Subcutaneous abdominal adipose tissue (tissue), 5 donors: ENCODE measurements at regions not wholly inside any gene's neighbourhood (a gene's known extent, or its start where the extent isn't known, plus 50 kb on each side); places are given as distances from the start of the nearest gene placed in this dataset.

Experiments used
- H3K27ac ChIP-seq: one replicate; pipeline ENCODE4 v1.7.0; 2013; ENCODE audit warnings: low read depth, mild to moderate bottlenecking, inconsistent platforms, low read length, moderate library complexity
- H3K27me3 ChIP-seq, 5 donors: one replicate each; pipeline ENCODE4 v1.7.0; 2013; ENCODE audit warnings: low read length in 5 of 5, inconsistent platforms in 1 of 5; ENCODE audit not compliant: control insufficient read depth in 5 of 5, insufficient read depth in 4 of 5
- H3K36me3 ChIP-seq, 5 donors: one replicate each; pipeline ENCODE4 v1.7.0; 2013; ENCODE audit warnings: low read length in 5 of 5; ENCODE audit not compliant: control insufficient read depth in 5 of 5, insufficient read depth in 5 of 5
- H3K4me1 ChIP-seq, 5 donors: one replicate each; pipeline ENCODE4 v1.7.0; 2013; ENCODE audit warnings: low read length in 5 of 5, mild to moderate bottlenecking in 3 of 5, moderate library complexity in 1 of 5; ENCODE audit not compliant: control insufficient read depth in 5 of 5, insufficient read depth in 5 of 5
- H3K4me3 ChIP-seq, 5 donors: one replicate each; pipeline ENCODE4 v1.7.0; 2013; ENCODE audit warnings: low read length in 5 of 5, low read depth in 1 of 5
- H3K9ac ChIP-seq, 5 donors: one replicate each; pipeline ENCODE4 v1.7.0; 2013; ENCODE audit warnings: low read length in 5 of 5, mild to moderate bottlenecking in 4 of 5, moderate library complexity in 3 of 5
- H3K9me3 ChIP-seq, 5 donors: one replicate each; pipeline ENCODE4 v1.7.0; 2013; ENCODE audit warnings: low read length in 5 of 5; ENCODE audit not compliant: control insufficient read depth in 5 of 5
- donor health status: healthy.
- donor health status: healthy.
- donor health status: healthy.
- donor health status: healthy.
- donor health status: healthy.

GRCh38 chr2:237012577-237013267 is 73.0 kb upstream of the COPS8 start:
- H3K27ac ChIP-seq, result no peak overlapping the region
- H3K9me3 ChIP-seq, result no peaks in the 10 kb centered on the region
- no peaks in the 10 kb centered on the region for H3K27me3 ChIP-seq
- H3K9ac ChIP-seq, result no peak overlapping the region
- peaks cover 0 to 7% (median 0%) of the 10 kb centered on the region in 5 donors for H3K4me1 ChIP-seq
- H3K36me3 ChIP-seq, result no peaks in the 10 kb centered on the region
- no peak overlapping the region for H3K4me3 ChIP-seq

DNA sequence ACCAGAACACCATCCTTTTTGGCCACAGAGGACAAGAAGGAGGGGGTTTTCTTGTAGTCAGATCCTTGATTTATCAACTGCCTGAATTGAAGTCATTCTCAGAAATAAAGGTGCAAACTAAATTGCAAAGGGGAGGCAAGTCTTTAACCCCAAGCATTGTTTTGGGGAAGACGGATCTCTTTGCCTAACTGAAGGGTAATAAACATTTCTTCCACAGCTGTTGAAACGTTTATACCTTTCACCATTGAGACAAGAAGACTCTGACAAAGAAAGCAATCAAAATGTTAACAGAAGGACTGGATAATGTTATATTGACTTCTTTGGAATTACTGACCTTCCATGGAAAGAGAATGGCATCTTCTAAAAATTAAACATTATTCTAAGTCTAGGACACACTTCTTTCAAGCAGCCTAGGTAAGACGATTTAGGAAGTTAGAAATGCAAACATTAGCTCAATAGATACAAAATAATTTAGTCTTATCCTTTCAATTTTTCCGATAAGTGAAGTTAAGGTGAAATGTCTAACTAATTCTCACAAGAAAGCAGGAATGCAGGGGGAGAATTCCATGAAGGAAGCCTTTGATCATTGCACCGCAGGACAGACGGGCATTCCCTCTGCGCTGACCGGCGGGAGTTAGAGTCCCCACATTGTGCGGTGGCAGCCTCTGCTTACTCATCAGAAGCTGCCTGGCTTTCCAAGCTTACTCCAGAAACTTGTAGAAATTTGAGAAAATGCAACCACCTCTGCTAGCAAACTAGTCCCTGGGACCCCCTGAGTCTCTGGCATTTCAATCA is 69.4 kb upstream of the COPS8 start:
- no peaks in the 10 kb centered on the region for H3K27me3 ChIP-seq
- no peaks in the 10 kb centered on the region for H3K36me3 ChIP-seq
- no peaks in the 10 kb centered on the region for H3K9me3 ChIP-seq
- no peak overlapping the region for H3K9ac ChIP-seq
- peaks cover 0 to 7% (median 0%) of the 10 kb centered on the region in 5 donors for H3K4me1 ChIP-seq
- H3K4me3 ChIP-seq, result no peak overlapping the region
- no peak overlapping the region for H3K27ac ChIP-seq

DNA sequence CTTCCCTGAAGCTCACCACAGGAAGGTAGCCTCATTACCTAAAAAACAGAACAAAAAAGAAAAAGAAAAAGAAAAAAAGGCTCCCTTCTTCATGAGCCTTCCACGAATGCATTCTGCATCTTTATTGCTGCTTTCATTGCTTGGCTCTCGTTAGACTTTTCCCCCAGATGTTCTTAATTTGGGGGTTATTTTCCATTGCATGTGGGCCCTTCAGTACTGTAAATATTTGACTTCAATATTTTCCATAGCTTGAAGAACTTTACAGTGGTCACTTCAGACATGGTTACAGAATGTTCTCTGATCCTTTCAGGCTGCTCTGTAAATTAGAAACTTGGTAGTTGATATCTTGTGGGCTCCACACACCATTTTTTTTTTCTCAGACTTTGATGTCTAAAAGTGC is 65.6 kb upstream of the COPS8 start:
- Histone ChIP-seq H3K4me1 (no peaks in the 10 kb centered on the region), H3K36me3 (no peaks in the 10 kb centered on the region), H3K27ac (no peak overlapping the region), H3K4me3 (no peak overlapping the region), H3K9ac (no peak overlapping the region), H3K9me3 (peaks cover 0 to 6% (median 0%) of the 10 kb centered on the region in 5 donors), H3K27me3 (no peaks in the 10 kb centered on the region)

DNA sequence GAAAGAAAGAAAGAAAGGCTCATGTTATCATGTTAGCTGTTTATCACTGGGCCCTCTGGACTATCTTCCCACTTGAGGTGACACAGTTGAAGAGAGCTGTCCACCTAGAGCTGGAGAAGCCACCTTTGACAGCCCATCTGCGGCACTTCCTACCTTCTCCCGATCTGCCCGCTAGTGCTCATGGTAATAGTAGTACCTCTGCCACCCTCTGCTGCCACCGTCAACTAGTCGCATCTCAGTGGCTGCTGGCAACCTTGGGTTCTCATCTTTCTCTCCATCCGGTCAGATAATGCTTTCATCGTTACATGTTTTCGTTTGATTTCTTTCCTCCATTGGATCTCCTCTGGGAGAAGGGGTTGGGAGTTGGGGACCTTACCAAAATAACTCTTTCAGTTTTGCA is 63.2 kb upstream of the COPS8 start:
- H3K27me3 ChIP-seq, result no peaks in the 10 kb centered on the region
- no peak overlapping the region for H3K9ac ChIP-seq
- H3K4me3 ChIP-seq, result no peak overlapping the region
- H3K4me1 ChIP-seq, result peaks cover 0 to 5% (median 3%) of the 10 kb centered on the region in 5 donors
- H3K27ac ChIP-seq, result no peak overlapping the region
- H3K9me3 ChIP-seq, result peaks cover 0 to 6% (median 0%) of the 10 kb centered on the region in 5 donors
- no peaks in the 10 kb centered on the region for H3K36me3 ChIP-seq

DNA sequence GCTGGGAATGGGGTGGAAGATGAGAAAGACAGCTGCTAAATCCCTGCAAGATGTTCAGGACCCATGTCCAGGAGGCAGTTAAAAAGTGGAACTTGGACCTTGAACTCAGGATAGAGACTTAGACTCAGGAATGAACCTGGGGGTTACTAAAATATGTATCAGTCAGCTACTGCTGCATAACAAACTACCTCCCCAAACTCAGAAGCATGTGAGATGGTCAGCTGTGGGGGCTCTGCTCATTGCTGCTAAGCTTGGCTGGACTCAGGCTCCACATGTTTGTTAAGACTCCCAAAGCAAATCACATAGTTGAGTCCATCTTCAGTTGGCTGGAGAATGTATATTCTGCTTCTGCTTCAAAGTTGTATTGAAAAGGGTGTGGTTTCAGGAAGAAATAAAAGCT is 61.4 kb upstream of the COPS8 start:
- H3K9me3 ChIP-seq, result peaks cover 0 to 6% (median 0%) of the 10 kb centered on the region in 5 donors

GRCh38 chr2:237025090-237025865 is 60.4 kb upstream of the COPS8 start:
- H3K9ac ChIP-seq, result no peak overlapping the region
- H3K27ac ChIP-seq, result no peak overlapping the region
- H3K36me3 ChIP-seq, result no peaks in the 10 kb centered on the region
- peaks cover 0 to 6% (median 0%) of the 10 kb centered on the region in 5 donors for H3K9me3 ChIP-seq
- no peaks in the 10 kb centered on the region for H3K27me3 ChIP-seq
- peaks cover 0 to 5% (median 3%) of the 10 kb centered on the region in 5 donors for H3K4me1 ChIP-seq
- no peak overlapping the region for H3K4me3 ChIP-seq

More for the DNA sequence above, 61.4 kb upstream of the COPS8 start:
- no peak overlapping the region for H3K4me3 ChIP-seq
- H3K36me3 ChIP-seq, result no peaks in the 10 kb centered on the region
- no peak overlapping the region for H3K27ac ChIP-seq
- no peaks in the 10 kb centered on the region for H3K27me3 ChIP-seq
- H3K4me1 ChIP-seq, result peaks cover 0 to 5% (median 3%) of the 10 kb centered on the region in 5 donors
- no peak overlapping the region for H3K9ac ChIP-seq

GRCh38 chr2:237026981-237027711 is 58.5 kb upstream of the COPS8 start:
- peaks cover 0 to 6% (median 0%) of the 10 kb centered on the region in 5 donors for H3K9me3 ChIP-seq
- peaks cover 0 to 5% (median 3%) of the 10 kb centered on the region in 5 donors for H3K4me1 ChIP-seq
- no peaks in the 10 kb centered on the region for H3K36me3 ChIP-seq
- no peak overlapping the region for H3K4me3 ChIP-seq
- no peak overlapping the region for H3K27ac ChIP-seq
- no peaks in the 10 kb centered on the region for H3K27me3 ChIP-seq
- no peak overlapping the region for H3K9ac ChIP-seq

- H3K27ac ChIP-seq, result no peak overlapping the region
- no peak overlapping the region for H3K9ac ChIP-seq
- no peaks in the 10 kb centered on the region for H3K36me3 ChIP-seq
- H3K4me1 ChIP-seq, result peaks cover 0 to 5% (median 3%) of the 10 kb centered on the region in 5 donors
- no peaks in the 10 kb centered on the region for H3K27me3 ChIP-seq
- H3K4me3 ChIP-seq, result no peak overlapping the region
- peaks cover 0 to 6% (median 0%) of the 10 kb centered on the region in 5 donors for H3K9me3 ChIP-seq
These were observed 58.0 kb upstream of the COPS8 start for GRCh38 chr2:237027712-237028029.

GRCh38 chr2:237030382-237030781 is 55.3 kb upstream of the COPS8 start:
- Histone ChIP-seq H3K4me3 (no peak overlapping the region), H3K27me3 (no peaks in the 10 kb centered on the region), H3K27ac (no peak overlapping the region), H3K9ac (no peak overlapping the region), H3K4me1 (peaks cover 0 to 5% (median 3%) of the 10 kb centered on the region in 5 donors), H3K9me3 (no peaks in the 10 kb centered on the region), H3K36me3 (no peaks in the 10 kb centered on the region)
